ENCODE measurements at regions not wholly inside any gene's neighbourhood (a gene's known extent, or its start where the extent isn't known, plus 50 kb on each side); places are given as distances from the start of the nearest gene placed in this dataset.

- H3K36me3 Mint-ChIP-seq (ENCODE audit: insufficient read depth): no peaks in the 10 kb centered on the region
- H3K27me3 Mint-ChIP-seq: peaks cover 16% of the 10 kb centered on the region
- H3K4me3 Mint-ChIP-seq: no peak overlapping the region
- H3K4me1 Mint-ChIP-seq: no peaks in the 10 kb centered on the region
- no peaks in the 10 kb centered on the region for H3K9me3 Mint-ChIP-seq
- no peak overlapping the region for H3K27ac Mint-ChIP-seq (ENCODE audit: low read depth)
- DNase-seq (ENCODE audit: low spot score in 2 of 2): no peak
- no peak for ATAC-seq (replicated peaks; ENCODE audit: extremely low read depth, poor library complexity, severe bottlenecking)
Observed at GRCh38 chr10:58089739-58090138, 178.0 kb downstream of the IPMK start.

GRCh38 chr10:58087896-58088295 lies 179.8 kb downstream of the IPMK start:
- no peak for ATAC-seq (replicated peaks; ENCODE audit: extremely low read depth, poor library complexity, severe bottlenecking)
- Mint-ChIP-seq H3K36me3 (ENCODE audit: insufficient read depth) (no peaks in the 10 kb centered on the region), H3K27me3 (peaks cover 16% of the 10 kb centered on the region), H3K27ac (ENCODE audit: low read depth) (no peak overlapping the region), H3K4me1 (no peaks in the 10 kb centered on the region), H3K9me3 (no peaks in the 10 kb centered on the region), H3K4me3 (no peak overlapping the region)
- DNase-seq (ENCODE audit: low spot score in 2 of 2): no peak

DNA sequence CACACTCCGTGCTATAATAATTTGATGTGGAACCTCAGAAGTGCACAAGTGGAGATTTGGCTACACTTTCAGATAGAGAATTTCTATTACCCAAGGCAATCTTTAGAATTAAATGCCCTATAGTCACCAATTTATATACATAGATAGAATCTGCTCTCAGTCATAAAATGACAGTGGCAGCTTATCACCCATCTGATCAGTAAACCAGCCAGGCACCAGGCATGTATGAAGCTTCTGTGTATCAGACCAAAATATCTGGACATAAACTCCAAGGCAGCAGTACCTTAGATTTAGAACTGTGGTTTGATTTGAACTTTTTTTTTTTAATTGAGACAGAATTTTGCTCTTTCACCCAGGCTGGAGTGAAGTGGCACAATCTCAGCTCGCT lies 180.9 kb downstream of the IPMK start:
- no peak overlapping the region for H3K27ac Mint-ChIP-seq (ENCODE audit: low read depth)
- no peaks in the 10 kb centered on the region for H3K9me3 Mint-ChIP-seq
- no peaks in the 10 kb centered on the region for H3K36me3 Mint-ChIP-seq (ENCODE audit: insufficient read depth)
- peaks cover 16% of the 10 kb centered on the region for H3K27me3 Mint-ChIP-seq
- H3K4me1 Mint-ChIP-seq: no peaks in the 10 kb centered on the region
- no peak for ATAC-seq (replicated peaks; ENCODE audit: extremely low read depth, poor library complexity, severe bottlenecking)
- H3K4me3 Mint-ChIP-seq: no peak overlapping the region
- DNase-seq (ENCODE audit: low spot score in 2 of 2): no peak

- DNase-seq (ENCODE audit: low spot score in 2 of 2) (no peak), ATAC-seq (replicated peaks; ENCODE audit: extremely low read depth, poor library complexity, severe bottlenecking) (no peak)
- Mint-ChIP-seq H3K27ac (ENCODE audit: low read depth) (no peak overlapping the region), H3K36me3 (ENCODE audit: insufficient read depth) (no peaks in the 10 kb centered on the region), H3K9me3 (no peaks in the 10 kb centered on the region), H3K27me3 (peaks cover 16% of the 10 kb centered on the region), H3K4me3 (no peak overlapping the region), H3K4me1 (no peaks in the 10 kb centered on the region)
Observed at GRCh38 chr10:58086144-58086762, 181.4 kb downstream of the IPMK start.

DNA sequence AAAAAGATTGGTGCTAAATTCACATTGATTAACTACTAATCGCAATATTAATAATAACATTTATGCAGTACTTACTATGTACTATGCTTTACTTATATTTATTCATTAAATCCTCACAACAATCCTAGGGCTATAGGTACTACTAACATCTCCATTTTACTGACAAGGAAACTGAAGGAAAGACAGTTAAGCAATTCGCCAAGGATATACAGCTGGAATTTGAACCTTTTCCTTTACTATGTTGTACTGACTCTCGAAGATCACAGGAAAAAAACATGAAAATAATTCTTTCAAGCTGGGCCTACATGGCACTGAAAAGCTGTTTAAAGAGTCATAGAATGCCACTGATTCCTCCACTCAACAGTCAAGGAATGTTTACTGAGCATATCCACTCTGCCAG lies 185.4 kb downstream of the IPMK start:
- Mint-ChIP-seq H3K36me3 (ENCODE audit: insufficient read depth) (no peaks in the 10 kb centered on the region), H3K27ac (ENCODE audit: low read depth) (no peak overlapping the region), H3K4me1 (no peaks in the 10 kb centered on the region), H3K27me3 (peaks cover 16% of the 10 kb centered on the region), H3K4me3 (no peak overlapping the region), H3K9me3 (no peaks in the 10 kb centered on the region)
- ATAC-seq (replicated peaks; ENCODE audit: extremely low read depth, poor library complexity, severe bottlenecking) (no peak), DNase-seq (ENCODE audit: low spot score in 2 of 2) (no peak)

GRCh38 chr10:58081353-58081752 lies 186.3 kb downstream of the IPMK start:
- no peak for DNase-seq (ENCODE audit: low spot score in 2 of 2)
- no peak overlapping the region for H3K27ac Mint-ChIP-seq (ENCODE audit: low read depth)
- no peak for ATAC-seq (replicated peaks; ENCODE audit: extremely low read depth, poor library complexity, severe bottlenecking)
- H3K27me3 Mint-ChIP-seq: peaks cover 15% of the 10 kb centered on the region
- no peaks in the 10 kb centered on the region for H3K9me3 Mint-ChIP-seq
- no peaks in the 10 kb centered on the region for H3K4me1 Mint-ChIP-seq
- H3K36me3 Mint-ChIP-seq (ENCODE audit: insufficient read depth): no peaks in the 10 kb centered on the region
- H3K4me3 Mint-ChIP-seq: no peak overlapping the region

DNA sequence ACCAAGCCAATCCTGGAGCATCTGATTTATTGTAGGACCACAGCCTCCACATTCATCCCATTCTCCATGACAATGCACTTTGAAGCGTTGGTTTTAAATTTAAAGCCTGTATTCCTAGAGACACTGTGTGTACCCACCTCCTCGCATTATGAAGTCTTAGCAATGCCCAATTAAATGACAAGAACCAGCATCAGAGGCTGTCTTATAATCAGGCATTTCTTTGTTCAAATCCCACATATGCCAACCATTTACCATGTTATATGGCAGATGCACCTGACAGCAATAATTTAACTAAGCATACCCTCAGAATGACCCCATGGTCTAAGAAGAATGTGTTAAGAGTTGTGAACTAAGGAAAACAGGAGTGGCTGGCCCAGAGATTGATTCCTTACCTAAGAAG lies 188.2 kb downstream of the IPMK start:
- Mint-ChIP-seq H3K9me3 (no peaks in the 10 kb centered on the region), H3K4me3 (no peak overlapping the region), H3K27me3 (no peaks in the 10 kb centered on the region), H3K36me3 (ENCODE audit: insufficient read depth) (no peaks in the 10 kb centered on the region), H3K27ac (ENCODE audit: low read depth) (no peak overlapping the region), H3K4me1 (no peaks in the 10 kb centered on the region)
- DNase-seq (ENCODE audit: low spot score in 2 of 2) (no peak), ATAC-seq (replicated peaks; ENCODE audit: extremely low read depth, poor library complexity, severe bottlenecking) (no peak)

- no peaks in the 10 kb centered on the region for H3K36me3 Mint-ChIP-seq (ENCODE audit: insufficient read depth)
- no peak for DNase-seq (ENCODE audit: low spot score in 2 of 2)
- H3K9me3 Mint-ChIP-seq: no peaks in the 10 kb centered on the region
- ATAC-seq (replicated peaks; ENCODE audit: extremely low read depth, poor library complexity, severe bottlenecking): no peak
- H3K4me3 Mint-ChIP-seq: no peak overlapping the region
- H3K27ac Mint-ChIP-seq (ENCODE audit: low read depth): no peak overlapping the region
- peaks cover 13% of the 10 kb centered on the region for H3K27me3 Mint-ChIP-seq
- no peaks in the 10 kb centered on the region for H3K4me1 Mint-ChIP-seq
Observed at GRCh38 chr10:58072634-58073033, 195.1 kb downstream of the IPMK start.

DNA sequence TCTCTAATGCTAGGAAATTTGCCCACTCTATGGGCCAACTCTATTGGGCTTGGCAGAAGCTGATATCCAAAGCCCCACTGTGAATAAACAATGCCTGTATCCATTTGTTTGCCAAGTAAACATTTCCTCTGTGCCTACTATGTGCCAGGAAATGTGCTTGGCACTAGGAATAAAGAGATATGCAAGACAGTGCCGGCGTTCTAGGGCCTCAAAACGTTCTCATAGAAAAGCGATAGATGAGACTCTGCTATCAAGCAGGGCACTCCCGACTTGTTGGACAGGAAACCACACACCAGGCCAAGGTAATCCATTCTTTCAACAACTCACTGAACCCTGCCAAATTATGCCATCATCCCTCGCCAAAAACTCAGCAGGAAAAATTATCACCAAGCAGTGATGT lies 196.7 kb downstream of the IPMK start:
- no peaks in the 10 kb centered on the region for H3K36me3 Mint-ChIP-seq (ENCODE audit: insufficient read depth)
- no peak overlapping the region for H3K27ac Mint-ChIP-seq (ENCODE audit: low read depth)
- H3K9me3 Mint-ChIP-seq: no peaks in the 10 kb centered on the region
- peaks cover 30% of the 10 kb centered on the region for H3K27me3 Mint-ChIP-seq
- DNase-seq (ENCODE audit: low spot score in 2 of 2) (no peak), ATAC-seq (replicated peaks; ENCODE audit: extremely low read depth, poor library complexity, severe bottlenecking) (no peak)
- no peaks in the 10 kb centered on the region for H3K4me1 Mint-ChIP-seq
- no peak overlapping the region for H3K4me3 Mint-ChIP-seq

GRCh38 chr10:58068809-58069208 lies 198.9 kb downstream of the IPMK start:
- Mint-ChIP-seq H3K4me3 (no peak overlapping the region), H3K27ac (ENCODE audit: low read depth) (no peak overlapping the region), H3K9me3 (no peaks in the 10 kb centered on the region), H3K4me1 (no peaks in the 10 kb centered on the region), H3K36me3 (ENCODE audit: insufficient read depth) (no peaks in the 10 kb centered on the region), H3K27me3 (peaks cover 40% of the 10 kb centered on the region)
- ATAC-seq (replicated peaks; ENCODE audit: extremely low read depth, poor library complexity, severe bottlenecking) (no peak), DNase-seq (ENCODE audit: low spot score in 2 of 2) (no peak)

DNA sequence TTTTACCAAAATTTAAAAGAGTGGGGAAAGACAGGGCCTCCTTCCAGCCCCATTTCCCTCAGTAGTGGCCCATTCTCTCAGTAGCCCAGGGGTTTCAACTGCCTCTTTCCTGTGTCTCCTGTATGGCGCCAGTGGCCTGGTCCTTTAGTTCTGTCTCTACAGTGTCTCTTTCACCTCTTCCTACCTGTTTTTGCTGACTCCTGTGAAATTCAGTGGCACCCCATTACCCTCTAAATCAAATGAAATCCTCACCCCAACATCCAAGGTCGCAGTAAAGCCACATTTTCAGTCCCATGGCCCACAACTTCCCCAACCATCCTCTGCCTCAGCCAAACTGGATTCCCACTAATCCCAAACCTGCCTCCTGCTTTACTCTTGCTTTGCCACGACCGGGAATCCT lies 200.7 kb downstream of the IPMK start:
- H3K4me3 Mint-ChIP-seq: no peak overlapping the region

GRCh38 chr10:58066126-58066525 lies 201.6 kb downstream of the IPMK start:
- Mint-ChIP-seq H3K27me3 (peaks cover 40% of the 10 kb centered on the region), H3K4me1 (no peaks in the 10 kb centered on the region), H3K36me3 (ENCODE audit: insufficient read depth) (peaks cover 3% of the 10 kb centered on the region), H3K9me3 (no peaks in the 10 kb centered on the region), H3K27ac (ENCODE audit: low read depth) (no peak overlapping the region), H3K4me3 (no peak overlapping the region)
- no peak for DNase-seq (ENCODE audit: low spot score in 2 of 2)
- no peak for ATAC-seq (replicated peaks; ENCODE audit: extremely low read depth, poor library complexity, severe bottlenecking)

More for the DNA sequence above, 200.7 kb downstream of the IPMK start:
- DNase-seq (ENCODE audit: low spot score in 2 of 2) (no peak), ATAC-seq (replicated peaks; ENCODE audit: extremely low read depth, poor library complexity, severe bottlenecking) (no peak)
- H3K4me1 Mint-ChIP-seq: no peaks in the 10 kb centered on the region
- no peaks in the 10 kb centered on the region for H3K36me3 Mint-ChIP-seq (ENCODE audit: insufficient read depth)
- H3K27me3 Mint-ChIP-seq: peaks cover 40% of the 10 kb centered on the region
- H3K9me3 Mint-ChIP-seq: no peaks in the 10 kb centered on the region
- no peak overlapping the region for H3K27ac Mint-ChIP-seq (ENCODE audit: low read depth)

- H3K27me3 Mint-ChIP-seq: peaks cover 40% of the 10 kb centered on the region
- ATAC-seq (replicated peaks; ENCODE audit: extremely low read depth, poor library complexity, severe bottlenecking) (no peak), DNase-seq (ENCODE audit: low spot score in 2 of 2) (no peak)
- H3K27ac Mint-ChIP-seq (ENCODE audit: low read depth): no peak overlapping the region
- H3K9me3 Mint-ChIP-seq: no peaks in the 10 kb centered on the region
- H3K36me3 Mint-ChIP-seq (ENCODE audit: insufficient read depth): peaks cover 3% of the 10 kb centered on the region
- H3K4me1 Mint-ChIP-seq: no peaks in the 10 kb centered on the region
- H3K4me3 Mint-ChIP-seq: no peak overlapping the region
Observed at GRCh38 chr10:58065529-58065815, 202.2 kb downstream of the IPMK start.

All from central memory CD8-positive, alpha-beta T cell (primary cell).